Peyer's patch (tissue), 4 donors: ENCODE measurements at regions not wholly inside any gene's neighbourhood (a gene's known extent, or its start where the extent isn't known, plus 50 kb on each side); places are given as distances from the start of the nearest gene placed in this dataset.

Experiments
- DNase-seq, 3 donors: peaks; one replicate each; pipeline ENCODE4 v3.0.0-alpha.2; 2017 to 2019
- H3K27ac ChIP-seq, 4 donors: fragments of 200-600 bp; sonication (generic); one replicate each; pipeline ENCODE4 v1.5.1; 2016 to 2019
- H3K27me3 ChIP-seq, 2 donors: fragments of 200-600 bp; sonication (generic); one replicate each; pipeline ENCODE4 v1.5.1; 2019
- H3K36me3 ChIP-seq, 3 donors: fragments of 200-600 bp; sonication (generic); one replicate each; pipeline ENCODE4 v1.5.1; 2016 to 2019
- H3K4me1 ChIP-seq, 4 donors: fragments of 200-600 bp; sonication (generic); one replicate each; pipeline ENCODE4 v1.5.1; 2016 to 2019
- H3K4me3 ChIP-seq, 4 donors: fragments of 200-600 bp; sonication (generic); 1 replicate in 3 of 4; 2 replicates in 1 of 4; pipeline ENCODE4 v1.5.1; 2016 to 2019; ENCODE audit warnings: mild to moderate bottlenecking in 1 of 4
- H3K9me3 ChIP-seq, 4 donors: fragments of 200-600 bp; sonication (generic); one replicate each; pipeline ENCODE4 v1.5.1; 2016 to 2019; ENCODE audit warnings: mild to moderate bottlenecking in 1 of 4
- CTCF ChIP-seq, 6 experiments: fragments of 450-650 bp in 4 of 6; fragments of 200-600 bp in 2 of 6; sonication (generic) in 1 of 6; IDR thresholded peaks; one replicate each; pipeline ENCODE4 v1.5.1; 2017 to 2019; ENCODE audit warnings: antibody characterized with exemption in 6 of 6, mild to moderate bottlenecking in 3 of 6, moderate library complexity in 1 of 6
- POLR2A ChIP-seq, 2 donors: fragments of 450-650 bp; IDR thresholded peaks; one replicate each; pipeline ENCODE4 v1.5.1; 2017; ENCODE audit warnings: antibody characterized with exemption in 2 of 2, mild to moderate bottlenecking in 2 of 2, moderate library complexity in 2 of 2

GRCh38 chr4:14396183-14396582 is 606.1 kb upstream of the CPEB2 start:
- H3K4me1 ChIP-seq = no peaks in the 10 kb centered on the region
- H3K9me3 ChIP-seq = no peaks in the 10 kb centered on the region
- H3K36me3 ChIP-seq = no peaks in the 10 kb centered on the region
- no peak for TF ChIP-seq POLR2A (IDR thresholded peaks at IDR 0.05)
- no peak for TF ChIP-seq CTCF (IDR thresholded peaks at IDR 0.05)
- no peak for DNase-seq
- no peak overlapping the region for H3K27ac ChIP-seq
- H3K27me3 ChIP-seq = no peaks in the 10 kb centered on the region
- H3K4me3 ChIP-seq = no peak overlapping the region

- H3K4me3 ChIP-seq = no peak overlapping the region
- no peaks in the 10 kb centered on the region for H3K27me3 ChIP-seq
These were observed 602.4 kb upstream of the CPEB2 start for GRCh38 chr4:14399848-14400247.

GRCh38 chr4:14400307-14400706 is 602.0 kb upstream of the CPEB2 start:
- Histone ChIP-seq H3K9me3 (no peaks in the 10 kb centered on the region), H3K27me3 (no peaks in the 10 kb centered on the region), H3K4me3 (no peak overlapping the region), H3K27ac (no peak overlapping the region), H3K4me1 (no peaks in the 10 kb centered on the region), H3K36me3 (no peaks in the 10 kb centered on the region)
- no peak for TF ChIP-seq CTCF (IDR thresholded peaks at IDR 0.05)
- TF ChIP-seq POLR2A (IDR thresholded peaks at IDR 0.05) = no peak
- DNase-seq = no peak

More at GRCh38 chr4:14399848-14400247, 602.4 kb upstream of the CPEB2 start:
- H3K27ac ChIP-seq = no peak overlapping the region
- H3K36me3 ChIP-seq = no peaks in the 10 kb centered on the region
- no peaks in the 10 kb centered on the region for H3K4me1 ChIP-seq
- DNase-seq = no peak
- no peaks in the 10 kb centered on the region for H3K9me3 ChIP-seq
- TF ChIP-seq POLR2A (IDR thresholded peaks at IDR 0.05) = no peak
- TF ChIP-seq CTCF (IDR thresholded peaks at IDR 0.05) = no peak

- Histone ChIP-seq H3K27me3 (no peaks in the 10 kb centered on the region), H3K4me1 (no peaks in the 10 kb centered on the region), H3K4me3 (no peak overlapping the region), H3K9me3 (no peaks in the 10 kb centered on the region), H3K27ac (no peak overlapping the region), H3K36me3 (no peaks in the 10 kb centered on the region)
- no peak for DNase-seq
- no peak for TF ChIP-seq POLR2A (IDR thresholded peaks at IDR 0.05)
- no peak for TF ChIP-seq CTCF (IDR thresholded peaks at IDR 0.05)
These were observed 599.1 kb upstream of the CPEB2 start for GRCh38 chr4:14403132-14403531.

- Histone ChIP-seq H3K27ac (no peak overlapping the region), H3K27me3 (no peaks in the 10 kb centered on the region), H3K9me3 (no peaks in the 10 kb centered on the region), H3K4me1 (no peaks in the 10 kb centered on the region), H3K4me3 (no peak overlapping the region), H3K36me3 (no peaks in the 10 kb centered on the region)
- TF ChIP-seq CTCF (IDR thresholded peaks at IDR 0.05) = no peak
- TF ChIP-seq POLR2A (IDR thresholded peaks at IDR 0.05) = no peak
- DNase-seq = no peak
These were observed 597.6 kb upstream of the CPEB2 start for GRCh38 chr4:14404730-14405129.

- H3K27ac ChIP-seq = no peak overlapping the region
- TF ChIP-seq POLR2A (IDR thresholded peaks at IDR 0.05) (no peak), CTCF (IDR thresholded peaks at IDR 0.05) (no peak)
- H3K27me3 ChIP-seq = no peaks in the 10 kb centered on the region
- H3K4me3 ChIP-seq = no peak overlapping the region
- no peak for DNase-seq
- H3K36me3 ChIP-seq = no peaks in the 10 kb centered on the region
- no peaks in the 10 kb centered on the region for H3K4me1 ChIP-seq
- H3K9me3 ChIP-seq = no peaks in the 10 kb centered on the region
These were observed 591.8 kb upstream of the CPEB2 start for GRCh38 chr4:14410516-14410915.
